Mucosa of rectum (tissue), 2 donors: ENCODE measurements at regions not wholly inside any gene's neighbourhood (a gene's known extent, or its start where the extent isn't known, plus 50 kb on each side); places are given as distances from the start of the nearest gene placed in this dataset.
"Not testable (repeated sequence)": the region's sequence is repeated elsewhere in the genome, so short reads cannot be mapped to it uniquely, and the experiment has no call there.

Source experiments
- H3K27ac ChIP-seq, 2 donors: one replicate each; pipeline ENCODE4 v1.7.0; 2013; ENCODE audit warnings: inconsistent platforms in 2 of 2, low read depth in 2 of 2, low read length in 2 of 2
- H3K27me3 ChIP-seq, 2 donors: one replicate each; pipeline ENCODE4 v1.7.0; 2013; ENCODE audit warnings: low read length in 2 of 2; ENCODE audit not compliant: control insufficient read depth in 2 of 2, insufficient read depth in 2 of 2
- H3K36me3 ChIP-seq, 2 donors: one replicate each; pipeline ENCODE4 v1.7.0; 2013; ENCODE audit warnings: low read length in 2 of 2; ENCODE audit not compliant: control insufficient read depth in 2 of 2, insufficient read depth in 2 of 2
- H3K4me1 ChIP-seq, 2 donors: one replicate each; pipeline ENCODE4 v1.7.0; 2013; ENCODE audit warnings: low read length in 2 of 2, mild to moderate bottlenecking in 1 of 2; ENCODE audit not compliant: control insufficient read depth in 2 of 2, insufficient read depth in 2 of 2
- H3K4me3 ChIP-seq, 2 donors: one replicate each; pipeline ENCODE4 v1.7.0; 2013; ENCODE audit warnings: low read length in 2 of 2
- H3K9ac ChIP-seq, 2 donors: one replicate each; pipeline ENCODE4 v1.7.0; 2013; ENCODE audit warnings: low read length in 2 of 2, low read depth in 1 of 2, mild to moderate bottlenecking in 1 of 2
- H3K9me3 ChIP-seq, 2 donors: one replicate each; pipeline ENCODE4 v1.7.0; 2013; ENCODE audit warnings: low read length in 2 of 2; ENCODE audit not compliant: control insufficient read depth in 2 of 2
- donor health status: healthy.
- donor health status: Normal muscosa, but diverticular disease.

- H3K9ac ChIP-seq: no peak overlapping the region
- H3K27ac ChIP-seq: no peak overlapping the region
- H3K4me1 ChIP-seq: no peaks in the 10 kb centered on the region
- H3K36me3 ChIP-seq: no peaks in the 10 kb centered on the region
- no peak overlapping the region for H3K4me3 ChIP-seq
- H3K9me3 ChIP-seq: peaks cover 0 to 5% of the 10 kb centered on the region in 2 donors
- no peaks in the 10 kb centered on the region for H3K27me3 ChIP-seq
Observed at GRCh38 chr20:30630761-30631160, 626.7 kb upstream of the DEFB115 start.

GRCh38 chr20:30631261-30631789 is 626.1 kb upstream of the DEFB115 start:
- not testable (repeated sequence) for H3K27ac ChIP-seq, H3K27me3 ChIP-seq, H3K9ac ChIP-seq, H3K4me1 ChIP-seq, H3K36me3 ChIP-seq, H3K4me3 ChIP-seq, H3K9me3 ChIP-seq

- H3K27ac ChIP-seq, H3K4me3 ChIP-seq, H3K27me3 ChIP-seq, H3K4me1 ChIP-seq, H3K36me3 ChIP-seq, H3K9ac ChIP-seq, H3K9me3 ChIP-seq: not testable (repeated sequence)
Observed at GRCh38 chr20:30632773-30633172, 624.7 kb upstream of the DEFB115 start.

- not testable (repeated sequence) for H3K36me3 ChIP-seq, H3K4me1 ChIP-seq, H3K4me3 ChIP-seq, H3K9me3 ChIP-seq, H3K9ac ChIP-seq, H3K27me3 ChIP-seq, H3K27ac ChIP-seq
Observed at GRCh38 chr20:30641522-30641921, 615.9 kb upstream of the DEFB115 start.

GRCh38 chr20:30660982-30661381 is 596.5 kb upstream of the DEFB115 start:
- not testable (repeated sequence) for H3K9me3 ChIP-seq, H3K27me3 ChIP-seq, H3K36me3 ChIP-seq, H3K4me1 ChIP-seq, H3K27ac ChIP-seq, H3K9ac ChIP-seq, H3K4me3 ChIP-seq

GRCh38 chr20:30668418-30668817 is 589.0 kb upstream of the DEFB115 start:
- not testable (repeated sequence) for H3K4me3 ChIP-seq, H3K9ac ChIP-seq, H3K4me1 ChIP-seq, H3K27ac ChIP-seq, H3K9me3 ChIP-seq, H3K36me3 ChIP-seq, H3K27me3 ChIP-seq

GRCh38 chr20:30669330-30670029 is 588.0 kb upstream of the DEFB115 start:
- not testable (repeated sequence) for H3K9me3 ChIP-seq, H3K4me1 ChIP-seq, H3K4me3 ChIP-seq, H3K27ac ChIP-seq, H3K9ac ChIP-seq, H3K27me3 ChIP-seq, H3K36me3 ChIP-seq

- not testable (repeated sequence) for H3K9me3 ChIP-seq, H3K27me3 ChIP-seq
Observed at GRCh38 chr20:30671120-30671519, 586.3 kb upstream of the DEFB115 start.

GRCh38 chr20:30675988-30676564 is 581.4 kb upstream of the DEFB115 start:
- not testable (repeated sequence) for H3K9ac ChIP-seq, H3K27ac ChIP-seq, H3K4me1 ChIP-seq, H3K9me3 ChIP-seq, H3K36me3 ChIP-seq, H3K4me3 ChIP-seq, H3K27me3 ChIP-seq

More at GRCh38 chr20:30671120-30671519, 586.3 kb upstream of the DEFB115 start:
- H3K36me3 ChIP-seq, H3K4me3 ChIP-seq, H3K4me1 ChIP-seq, H3K9ac ChIP-seq, H3K27ac ChIP-seq: not testable (repeated sequence)

- not testable (repeated sequence) for H3K27ac ChIP-seq, H3K4me1 ChIP-seq, H3K36me3 ChIP-seq, H3K9me3 ChIP-seq, H3K4me3 ChIP-seq, H3K27me3 ChIP-seq, H3K9ac ChIP-seq
Observed at GRCh38 chr20:30682236-30682635, 575.2 kb upstream of the DEFB115 start.
